Suprapubic skin (tissue), 4 donors: ENCODE measurements at regions not wholly inside any gene's neighbourhood (a gene's known extent, or its start where the extent isn't known, plus 50 kb on each side); places are given as distances from the start of the nearest gene placed in this dataset.

ENCODE experiments used
- CTCF ChIP-seq, 2 donors: fragments of 200-600 bp in 1 of 2; fragments of 450-650 bp in 1 of 2; sonication (generic) in 1 of 2; IDR thresholded peaks; one replicate each; pipeline ENCODE4 v1.5.1; 2016 to 2019; ENCODE audit warnings: antibody characterized with exemption in 2 of 2, mild to moderate bottlenecking in 1 of 2, moderate library complexity in 1 of 2
- POLR2A ChIP-seq, 2 donors: fragments of 450-650 bp; IDR thresholded peaks; one replicate each; pipeline ENCODE4 v1.6.1; 2017; ENCODE audit warnings: antibody characterized with exemption in 2 of 2, mild to moderate bottlenecking in 2 of 2, moderate library complexity in 2 of 2
- POLR2AphosphoS5 ChIP-seq, 3 donors: sonication (generic); formaldehyde crosslinking; IDR thresholded peaks; one replicate each; pipeline ENCODE4 v1.6.1; 2017; ENCODE audit warnings: antibody characterized with exemption in 3 of 3

- TF ChIP-seq CTCF (IDR thresholded peaks at IDR 0.05) (no peak), POLR2AphosphoS5 (IDR thresholded peaks at IDR 0.05) (no peak), POLR2A (IDR thresholded peaks at IDR 0.05) (no peak)
These were observed 113.8 kb upstream of the COL1A2 start for GRCh38 chr7:94280851-94281250.
